AML-193 (cell line): ENCODE measurements at regions not wholly inside any gene's neighbourhood (a gene's known extent, or its start where the extent isn't known, plus 50 kb on each side); places are given as distances from the start of the nearest gene placed in this dataset.
"Not testable (repeated sequence)": the region's sequence is repeated elsewhere in the genome, so short reads cannot be mapped to it uniquely, and the experiment has no call there.

Experiments used
- DNase-seq, 2 experiments: peaks; one replicate each; lab custom pipeline; 2025; lab: John Stamatoyannopoulos, UW

DNA sequence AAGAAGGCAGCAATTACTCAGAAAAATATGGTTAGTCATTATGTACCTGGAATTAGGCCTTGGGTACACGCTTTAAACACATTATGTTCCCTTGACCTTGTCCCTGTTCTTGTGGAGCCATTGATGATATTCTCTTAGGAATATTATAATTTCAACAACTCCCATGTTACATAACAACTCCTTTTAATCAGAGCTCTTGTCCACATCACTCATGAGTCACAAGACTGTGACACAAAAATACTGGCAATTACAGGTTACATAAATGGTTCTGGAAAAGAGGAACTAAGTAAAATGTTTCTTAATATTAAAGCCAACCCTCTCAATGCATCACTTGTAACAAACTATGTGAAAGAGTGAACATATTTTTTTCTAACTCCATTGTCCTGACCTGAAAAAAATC is 143.8 kb upstream of the PCLO start:
- peak; percentile 85 to 86 for DNase-seq

DNA sequence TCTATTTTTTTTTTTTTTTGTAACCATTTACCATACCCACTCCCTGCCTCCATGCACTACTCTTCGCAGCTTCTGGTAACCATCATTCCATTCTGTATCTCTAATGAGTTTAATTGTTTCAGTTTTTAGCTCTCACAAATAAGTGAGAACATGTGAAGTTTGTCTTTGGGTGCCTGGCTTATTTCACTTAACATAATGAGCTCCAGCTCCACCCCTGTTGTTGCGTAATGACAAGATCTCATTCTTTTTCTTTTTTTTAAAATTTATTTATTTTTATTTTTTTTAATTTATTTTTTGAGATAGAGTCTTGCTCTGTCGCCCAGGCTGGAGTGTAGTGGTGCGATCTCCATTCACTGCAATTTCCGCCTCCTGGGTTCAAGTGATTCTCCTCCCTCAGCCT is 142.3 kb upstream of the PCLO start:
- no peak for DNase-seq

DNA sequence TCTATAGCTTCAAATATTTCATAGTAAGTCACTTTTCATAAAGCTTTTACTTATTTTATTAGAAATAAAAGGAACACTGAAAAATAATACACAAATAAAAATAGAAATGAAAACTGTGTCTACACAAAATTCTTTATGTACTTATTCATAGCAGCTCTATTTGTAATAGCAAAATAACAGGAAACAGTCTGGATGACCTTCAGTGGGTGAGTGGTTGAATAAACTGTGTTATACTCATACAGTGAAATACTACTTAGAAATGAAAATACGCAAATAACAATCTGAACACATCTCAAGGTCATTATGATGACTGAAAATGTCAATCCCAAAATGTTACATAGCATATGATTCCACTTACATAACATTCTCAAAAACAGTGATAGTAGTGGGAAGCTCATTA is 138.7 kb upstream of the PCLO start:
- no peak for DNase-seq

DNA sequence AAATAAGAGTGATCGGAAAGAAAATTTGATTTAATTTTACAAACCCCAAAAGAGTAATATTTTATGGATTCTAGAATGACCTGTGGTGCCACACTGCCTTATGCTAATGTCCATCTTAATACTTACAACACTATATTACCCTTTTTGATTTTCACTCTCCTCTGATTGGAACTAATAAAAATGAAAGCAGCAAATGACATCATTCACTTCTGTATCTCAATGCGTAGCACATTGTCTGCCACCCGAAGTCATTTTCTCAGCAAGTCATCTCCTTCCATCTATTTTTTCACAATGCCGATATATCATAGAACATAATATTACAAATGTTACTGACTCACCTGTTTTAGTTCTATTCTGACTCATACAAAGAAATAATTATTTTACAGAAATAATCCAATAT is 127.5 kb upstream of the PCLO start:
- no peak for DNase-seq

DNA sequence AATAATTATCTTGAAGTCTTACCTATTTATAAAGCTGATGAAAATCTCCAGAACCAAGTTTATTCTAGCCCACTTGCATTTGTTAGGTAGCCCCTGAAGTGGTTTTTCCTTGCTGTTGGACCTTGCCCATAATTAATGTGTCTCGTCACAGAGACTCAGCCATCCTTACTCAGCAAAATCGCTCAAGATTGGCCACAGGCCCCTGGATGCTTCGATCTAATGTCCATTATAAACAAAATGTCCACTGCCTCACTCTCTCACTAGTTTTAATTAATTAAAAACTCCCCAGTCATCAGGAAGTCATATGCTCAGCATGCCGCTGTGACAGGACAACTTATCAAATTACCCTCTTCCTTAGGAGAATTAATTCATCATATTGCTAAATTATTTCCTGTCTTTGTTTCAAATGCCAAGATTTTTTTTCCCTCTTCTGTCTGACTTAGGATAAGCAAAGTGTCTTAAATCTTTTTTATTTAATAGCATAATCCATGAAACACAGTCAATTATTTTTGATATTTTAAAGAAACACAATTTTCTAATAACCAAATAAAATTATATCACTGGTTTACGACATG is 126.8 kb upstream of the PCLO start:
- DNase-seq, result no peak

DNA sequence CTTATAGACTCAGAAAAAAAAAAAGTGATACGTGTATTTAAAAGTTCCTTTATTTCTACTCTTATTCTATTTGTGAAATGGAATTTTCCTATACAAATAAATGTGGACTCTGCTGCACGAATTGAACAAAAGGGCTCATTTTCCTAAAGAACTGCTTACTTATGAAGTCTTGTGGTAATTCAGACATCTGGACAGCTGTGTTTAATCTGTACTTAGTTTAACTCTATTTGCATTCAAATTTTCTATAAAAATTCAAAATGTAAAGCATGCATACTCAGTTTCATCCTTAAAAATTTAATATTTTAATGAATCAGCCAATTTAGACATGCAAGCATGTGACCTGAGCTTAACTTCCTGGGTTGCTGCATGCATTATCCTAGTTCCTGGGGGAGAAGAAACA is 118.0 kb upstream of the PCLO start:
- DNase-seq, result no peak

DNA sequence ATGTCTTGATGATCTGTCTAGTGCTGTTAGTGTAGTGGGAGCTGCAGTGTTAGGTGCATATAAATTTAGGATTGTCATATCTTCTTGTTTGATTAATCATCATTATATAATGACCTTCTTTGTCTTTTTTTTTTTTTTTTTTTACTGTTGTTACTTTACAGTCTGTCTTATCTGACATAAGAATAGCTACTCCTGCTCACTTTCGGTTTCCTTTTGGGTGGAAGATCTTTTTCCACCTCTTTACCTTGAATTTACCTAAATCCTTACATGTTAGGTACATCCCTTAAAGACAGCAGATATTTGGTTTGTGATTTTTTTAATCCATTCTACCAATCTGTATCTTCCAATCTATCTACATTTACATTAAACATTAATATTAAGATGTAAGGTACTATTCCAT is 113.6 kb upstream of the PCLO start:
- DNase-seq, result no peak

DNA sequence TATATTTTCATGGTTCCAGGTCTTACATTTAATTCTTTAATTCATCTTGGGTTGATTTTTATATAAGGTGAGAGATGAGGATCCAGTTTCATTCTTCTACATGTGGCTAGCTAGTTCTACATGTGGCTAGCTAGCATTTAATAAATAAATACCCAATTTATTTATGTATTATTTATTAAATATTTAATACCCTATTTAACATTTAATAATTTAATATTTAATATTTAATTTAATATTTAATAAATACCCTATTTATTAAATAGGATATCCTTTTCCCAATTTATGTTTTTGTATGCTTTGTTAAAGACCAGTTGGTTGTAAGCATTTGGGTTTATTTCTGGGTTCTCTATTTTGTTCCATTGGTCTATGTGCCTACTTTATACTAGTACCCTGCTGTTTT is 111.0 kb upstream of the PCLO start:
- no peak for DNase-seq

DNA sequence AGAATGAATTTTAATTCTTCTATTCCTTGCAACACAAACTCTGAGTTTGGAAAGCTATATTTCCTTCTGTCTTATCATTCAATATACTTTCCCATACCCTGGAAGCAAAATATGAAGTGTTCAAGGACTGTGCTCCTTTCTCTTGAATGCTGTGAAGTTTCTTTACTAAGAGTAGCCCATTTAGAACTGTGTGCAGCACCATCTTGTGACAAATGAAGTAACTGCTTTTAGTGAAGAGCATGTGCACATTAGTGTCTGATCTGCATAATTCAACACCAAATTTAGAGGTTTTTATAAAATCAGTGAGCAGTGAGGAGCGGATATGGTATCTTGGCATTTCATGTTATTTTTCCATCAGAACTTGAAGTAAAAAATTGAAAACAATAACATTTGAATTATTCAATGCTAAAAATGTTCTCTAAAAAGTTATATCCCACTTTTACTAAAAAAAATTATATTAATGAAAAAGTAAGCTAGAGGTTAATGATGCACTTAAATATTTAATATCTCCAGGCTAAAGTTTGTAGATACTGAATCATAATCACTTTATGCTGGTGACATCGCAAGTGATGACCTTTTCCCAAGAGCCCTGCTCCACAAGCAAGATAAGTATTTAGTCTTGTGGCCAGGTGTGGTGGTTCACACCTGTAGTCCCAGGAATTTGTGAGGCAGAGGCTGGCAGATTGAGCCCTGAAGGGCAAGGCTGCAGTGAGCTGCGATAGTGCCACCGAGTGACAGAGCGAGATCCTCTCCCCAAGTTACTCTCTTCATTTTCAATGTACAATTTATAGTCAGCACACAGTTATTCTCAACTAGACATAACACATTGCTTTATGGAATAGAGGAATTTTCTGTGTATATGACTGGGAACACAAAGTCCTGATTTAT is 108.8 kb upstream of the PCLO start:
- peak; percentile 33 to 43 for DNase-seq

DNA sequence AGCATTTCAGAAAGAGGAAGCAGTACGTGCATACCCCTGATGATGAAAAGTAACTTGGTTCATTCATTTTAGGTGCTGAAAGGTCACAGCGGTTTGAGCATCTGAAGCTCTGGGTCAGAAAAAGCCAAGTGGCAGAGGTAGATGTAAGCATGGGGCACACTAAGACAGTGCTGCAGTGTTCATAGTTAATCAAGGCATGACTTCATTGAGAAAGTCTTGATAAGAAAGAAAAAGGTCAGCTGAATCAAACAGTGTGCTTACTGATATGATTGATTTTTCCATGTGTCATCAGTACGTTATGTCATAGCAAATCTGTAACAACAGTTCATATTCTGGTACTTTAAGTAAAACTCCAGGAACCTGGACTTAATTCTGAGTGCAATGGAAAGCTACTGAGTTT is 107.7 kb upstream of the PCLO start:
- no peak for DNase-seq

DNA sequence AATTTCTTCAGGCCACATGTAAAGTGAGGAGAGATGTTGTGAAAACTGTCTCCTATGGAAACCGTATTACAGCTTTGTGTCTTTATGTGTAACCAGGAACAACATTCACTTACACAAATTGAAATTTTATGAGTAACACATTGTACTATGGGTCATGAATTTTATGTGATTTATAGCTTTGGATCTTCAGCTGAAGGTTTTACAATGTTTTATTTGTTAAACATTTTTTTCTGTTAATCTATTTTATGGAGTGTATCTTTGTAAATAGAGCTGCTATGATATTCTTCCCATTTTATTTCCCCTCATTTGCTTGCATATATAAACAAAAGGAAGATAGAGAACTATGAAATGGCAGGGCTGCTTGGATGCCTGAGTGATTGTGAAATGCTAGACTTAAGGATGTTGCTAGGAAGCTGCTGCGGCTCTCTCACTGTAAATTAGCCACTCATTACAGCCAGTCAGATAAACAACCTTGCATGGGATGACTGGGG is 104.5 kb upstream of the PCLO start:
- no peak for DNase-seq

DNA sequence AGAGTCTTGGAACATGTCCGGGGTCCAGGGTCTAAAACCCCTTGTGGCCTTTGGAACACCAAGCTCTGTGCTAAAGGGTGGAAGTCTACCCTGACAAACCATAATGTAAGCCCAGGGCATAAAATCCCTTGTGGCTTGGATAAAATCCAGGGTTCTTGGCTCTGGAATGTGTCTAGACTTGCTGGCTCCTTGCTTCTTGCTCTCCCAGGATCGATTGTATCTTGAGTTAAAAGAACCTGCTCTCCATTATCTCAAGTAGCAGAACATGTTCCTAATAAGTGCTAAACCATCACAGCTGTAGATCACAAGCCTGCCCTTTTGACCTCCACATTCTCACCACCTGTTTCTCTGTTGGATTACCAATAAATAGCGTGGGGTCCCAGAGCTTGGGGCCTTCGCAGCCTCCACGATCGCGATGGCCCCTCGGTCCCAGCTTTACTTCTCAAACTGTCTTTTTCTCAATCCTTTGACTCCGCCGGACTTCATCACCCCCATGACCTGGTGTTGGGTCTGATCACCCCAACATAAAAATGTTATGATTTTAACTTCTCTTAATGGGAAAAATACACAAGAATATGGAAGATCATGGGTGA is 100.9 kb upstream of the PCLO start:
- DNase-seq, result not testable (repeated sequence)

DNA sequence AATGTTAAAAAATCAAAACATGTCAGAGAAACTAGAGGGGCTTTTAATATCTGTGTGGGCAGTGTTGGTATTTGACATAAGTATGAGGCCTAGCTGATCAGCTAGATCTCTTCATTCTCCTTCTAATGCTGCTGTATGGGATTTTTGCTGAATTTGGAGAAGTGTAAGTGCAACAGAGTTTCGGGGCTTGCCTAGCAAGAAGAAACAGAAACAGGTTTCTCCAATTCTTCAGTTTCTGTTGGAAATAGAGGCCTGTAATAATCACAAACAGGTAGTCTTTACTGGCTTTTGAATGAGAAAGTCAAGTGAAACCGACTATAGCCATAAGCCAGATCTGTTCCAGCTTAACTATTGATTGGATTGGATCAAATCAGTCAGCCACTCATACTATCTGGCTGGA is 96.4 kb upstream of the PCLO start:
- DNase-seq, result no peak

DNA sequence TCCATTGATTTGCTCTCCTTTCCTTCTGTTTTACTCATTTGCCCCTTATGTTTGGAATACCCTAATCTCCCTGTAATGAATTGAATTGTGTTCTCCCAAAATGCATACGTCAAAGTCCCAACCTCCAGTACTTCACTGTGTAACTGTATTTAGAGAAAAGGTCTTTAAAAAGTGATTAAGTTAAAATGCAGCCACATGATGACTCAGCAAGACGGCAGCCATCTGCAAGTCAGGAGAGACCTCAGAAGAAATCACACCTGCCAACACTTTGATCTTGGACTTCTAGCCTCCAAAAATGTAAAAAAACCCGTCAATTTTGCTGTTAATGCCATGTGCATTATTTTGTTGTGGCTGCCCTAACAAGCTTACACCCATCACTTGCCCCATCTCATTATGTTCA is 85.3 kb upstream of the PCLO start:
- DNase-seq, result no peak

DNA sequence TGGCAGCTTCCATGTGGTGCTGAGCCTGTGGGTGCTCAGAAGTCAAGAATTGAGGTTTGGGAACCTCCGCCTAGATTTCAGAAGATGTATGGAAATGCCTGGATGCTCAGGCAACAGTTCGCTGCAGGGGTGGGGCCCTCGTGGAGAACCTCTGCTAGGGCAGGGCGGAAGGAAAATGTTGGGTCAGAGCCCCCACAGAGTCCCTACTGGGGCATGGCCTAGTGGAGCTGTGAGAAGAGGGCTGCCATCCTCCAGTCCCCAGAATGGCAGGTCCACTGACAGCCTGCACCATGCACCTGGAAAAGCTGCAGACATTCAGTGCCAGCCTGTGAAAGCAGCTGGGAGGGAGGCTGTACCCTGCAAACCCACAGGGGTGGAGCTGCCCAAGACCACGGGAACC is 56.5 kb upstream of the PCLO start:
- DNase-seq, result not testable (repeated sequence)

DNA sequence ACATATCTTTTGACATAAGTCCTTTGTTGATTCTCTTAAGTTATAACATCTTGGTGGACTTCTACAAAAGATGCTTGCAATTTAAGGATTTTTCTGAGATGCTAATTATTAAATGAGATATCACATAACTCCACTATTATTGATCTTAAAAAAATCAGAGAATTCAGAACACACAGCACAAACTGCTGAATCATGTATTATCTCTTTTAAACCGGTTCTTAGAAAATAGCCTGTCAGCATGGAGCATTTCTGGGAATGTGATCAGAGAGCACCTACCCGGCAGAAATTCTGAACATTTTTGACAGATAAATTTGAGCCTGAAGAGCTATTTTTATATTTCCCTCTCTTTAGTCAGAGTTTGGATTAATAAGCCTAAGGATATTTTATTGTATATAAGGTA is 50.2 kb upstream of the PCLO start:
- DNase-seq, result no peak
